SH-SY5Y (cell line): ENCODE measurements at regions not wholly inside any gene's neighbourhood (a gene's known extent, or its start where the extent isn't known, plus 50 kb on each side); places are given as distances from the start of the nearest gene placed in this dataset.

Experiments used
- GATA2 ChIP-seq: IDR thresholded peaks from 2 replicates; pipeline ENCODE4 v1.6.1; 2011; ENCODE audit warnings: mild to moderate bottlenecking, low read depth, low read length
- GATA3 ChIP-seq: IDR thresholded peaks from 2 replicates; pipeline ENCODE4 v1.6.1; 2011; ENCODE audit warnings: low read depth, mild to moderate bottlenecking, low read length, moderate library complexity

DNA sequence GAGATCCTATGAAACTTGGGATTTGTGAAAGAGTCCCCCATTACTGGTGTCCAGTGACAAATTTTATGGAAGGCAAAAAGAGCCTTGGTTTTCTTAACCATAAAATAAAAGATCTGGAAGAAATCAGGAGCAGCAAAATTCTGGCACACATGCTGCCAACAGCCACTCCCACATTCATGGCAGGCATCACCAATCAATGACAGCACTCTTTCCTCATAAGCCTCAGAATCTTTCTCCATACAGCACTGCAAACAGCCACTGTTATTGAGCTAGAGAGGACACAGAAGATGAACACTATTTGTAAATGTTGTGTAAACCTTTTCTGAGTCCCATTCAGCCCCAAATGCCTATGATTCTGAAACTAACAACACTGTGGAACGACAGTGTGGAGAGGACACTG, 162.2 kb downstream of the RRAGC start:
- TF ChIP-seq GATA2 = no peak
- TF ChIP-seq GATA3 = no peak
